ENCODE measurements at regions not wholly inside any gene's neighbourhood (a gene's known extent, or its start where the extent isn't known, plus 50 kb on each side); places are given as distances from the start of the nearest gene placed in this dataset.

DNA sequence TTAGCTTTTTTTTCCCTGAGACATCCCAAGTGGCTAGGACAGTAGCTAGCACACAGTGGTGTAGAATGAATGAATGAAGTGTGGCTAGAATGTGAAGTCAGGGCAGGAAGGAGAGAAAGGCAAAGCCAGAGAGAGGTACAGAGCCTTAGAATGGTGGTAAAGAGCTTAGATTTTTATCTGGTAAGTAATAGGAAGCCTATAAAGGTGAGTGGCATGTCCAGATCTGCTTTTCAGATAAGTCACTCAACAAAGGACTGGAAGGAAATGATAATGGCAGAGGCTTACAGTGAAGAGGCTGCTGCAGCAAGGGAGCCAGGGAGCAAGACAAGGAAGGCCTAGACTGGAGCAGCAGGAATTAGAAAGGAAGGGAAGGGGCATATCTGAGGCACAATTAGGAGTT is 96.0 kb upstream of the PRDM1 start:
- FAIRE-seq: no peak

DNA sequence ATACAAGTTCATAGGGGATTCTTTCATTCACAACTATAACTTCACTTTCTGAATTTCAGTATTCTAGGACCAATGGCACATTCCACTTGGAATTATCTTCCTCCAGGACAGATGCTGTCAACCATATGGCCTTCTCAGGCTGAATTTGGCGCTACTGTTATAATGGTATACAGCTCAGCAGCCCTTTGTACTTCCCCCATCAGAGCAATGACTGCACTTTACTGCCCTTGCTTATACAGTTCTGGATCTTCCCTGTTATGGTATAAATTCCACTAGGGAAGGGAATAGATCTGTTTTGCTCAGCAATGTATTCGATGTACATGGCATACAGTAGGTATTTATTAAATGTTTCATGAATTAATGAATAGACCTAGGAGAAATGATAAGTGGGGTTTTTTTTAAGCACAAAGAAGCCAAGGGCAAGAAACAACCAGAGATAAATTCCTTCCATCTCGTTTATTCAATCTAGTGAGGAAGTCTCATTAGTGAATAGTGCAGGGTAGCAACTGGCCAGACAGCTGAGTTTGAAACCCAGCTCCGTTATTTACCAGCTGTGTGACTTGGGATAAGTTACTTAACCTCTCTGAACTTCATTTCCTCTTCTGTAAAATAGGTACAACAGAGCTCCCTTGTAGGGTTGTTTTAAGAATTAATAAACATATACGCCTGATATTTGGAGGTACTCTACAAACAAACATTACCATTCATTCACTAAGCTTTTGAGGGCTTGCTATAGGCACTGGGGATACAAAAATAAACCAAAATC is 97.1 kb upstream of the PRDM1 start:
- no peak for FAIRE-seq

DNA sequence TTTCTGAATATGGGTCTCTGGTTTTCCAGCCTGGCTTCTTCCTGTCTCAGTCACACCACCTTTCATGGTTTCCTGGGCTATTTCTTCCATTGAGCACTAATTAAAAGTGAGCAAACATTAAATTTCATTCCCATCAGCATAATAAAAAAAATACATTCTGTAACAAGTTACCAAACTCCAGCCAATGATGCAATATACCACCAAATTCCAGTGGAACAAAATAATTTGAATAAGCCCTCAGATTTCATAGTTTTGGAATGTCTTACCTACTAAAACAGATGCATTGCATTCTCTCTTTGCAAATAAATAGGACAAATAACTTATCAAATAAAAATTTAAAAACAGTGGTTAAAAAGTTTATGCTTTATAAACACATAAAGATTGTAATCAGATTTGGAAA is 97.8 kb upstream of the PRDM1 start:
- no peak for FAIRE-seq

DNA sequence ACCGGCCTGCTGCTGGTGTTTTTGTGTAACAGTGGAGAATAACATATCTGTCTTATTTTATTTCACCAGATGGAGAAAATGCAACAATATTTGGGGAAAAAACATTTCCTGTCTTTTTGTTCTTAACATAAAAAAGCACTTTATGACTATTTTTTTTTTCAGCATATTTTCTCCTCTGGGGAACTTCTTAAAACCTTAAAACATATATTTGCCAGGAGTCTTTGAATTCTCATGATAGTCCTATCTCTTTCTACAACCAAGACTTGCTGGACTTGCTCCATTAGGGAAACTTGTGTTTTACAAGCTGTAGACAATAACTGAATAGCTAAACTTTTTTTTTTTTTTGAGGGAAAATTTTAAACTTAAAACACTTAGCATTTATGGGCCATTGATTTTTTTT is 98.6 kb upstream of the PRDM1 start:
- no peak for FAIRE-seq

DNA sequence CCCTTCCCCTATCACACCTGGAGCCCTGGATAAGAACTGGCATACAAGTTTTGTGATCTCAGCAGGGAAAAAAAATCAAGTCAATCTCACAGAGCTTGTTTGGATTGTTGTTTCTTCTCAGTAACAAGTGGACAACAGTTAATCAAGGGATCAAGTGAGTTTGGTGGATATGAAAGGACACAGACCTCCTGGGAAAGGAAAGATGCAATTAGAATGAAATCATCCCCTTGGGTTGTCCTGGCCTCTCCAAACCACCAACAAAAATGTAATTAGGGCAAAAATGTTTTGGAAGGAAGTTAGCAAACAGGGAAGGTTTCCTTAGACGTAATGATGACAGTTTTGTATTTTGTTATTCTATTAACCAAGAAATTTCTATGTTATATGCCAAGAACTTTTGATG is 99.1 kb upstream of the PRDM1 start:
- FAIRE-seq: no peak

DNA sequence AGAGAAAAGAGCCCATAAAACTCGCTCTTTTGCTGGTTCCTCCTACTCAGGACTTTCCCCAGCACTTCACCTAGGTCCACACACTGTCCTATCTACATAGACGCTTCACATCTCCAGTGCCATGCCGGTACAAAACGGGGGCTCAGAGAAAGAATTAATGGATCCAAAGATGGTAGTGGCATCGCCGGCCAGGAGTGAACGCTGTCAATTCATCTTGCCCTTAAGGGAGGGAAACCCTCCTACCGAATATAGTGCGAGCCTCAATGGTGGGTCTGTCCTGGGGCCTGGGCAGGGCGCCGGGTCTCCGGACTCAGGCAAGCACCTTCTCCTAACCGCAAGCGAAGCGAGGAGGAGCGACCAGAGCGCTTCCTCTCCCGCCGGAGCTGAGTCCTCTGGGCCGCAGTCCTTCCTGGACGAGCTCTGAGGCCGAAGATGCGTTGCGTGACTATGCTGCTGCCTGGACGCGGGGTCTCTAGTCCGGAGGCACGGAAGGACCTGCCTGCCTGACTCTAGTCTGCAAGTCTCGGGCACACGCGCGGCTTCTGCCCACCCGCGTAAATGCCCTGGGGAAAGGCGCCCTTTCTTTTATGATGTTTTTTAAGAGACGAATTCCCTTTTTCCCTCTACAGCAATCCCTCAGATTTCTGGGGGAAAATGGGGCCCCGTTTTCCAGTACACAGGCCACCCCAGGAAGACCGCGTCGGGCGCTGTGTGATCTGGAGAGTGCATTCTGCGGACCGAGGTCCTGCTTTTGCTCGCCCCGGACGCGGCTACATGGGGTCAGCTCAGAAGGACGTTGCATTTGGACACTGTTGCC is 100.1 kb upstream of the PRDM1 start:
- FAIRE-seq: no peak

DNA sequence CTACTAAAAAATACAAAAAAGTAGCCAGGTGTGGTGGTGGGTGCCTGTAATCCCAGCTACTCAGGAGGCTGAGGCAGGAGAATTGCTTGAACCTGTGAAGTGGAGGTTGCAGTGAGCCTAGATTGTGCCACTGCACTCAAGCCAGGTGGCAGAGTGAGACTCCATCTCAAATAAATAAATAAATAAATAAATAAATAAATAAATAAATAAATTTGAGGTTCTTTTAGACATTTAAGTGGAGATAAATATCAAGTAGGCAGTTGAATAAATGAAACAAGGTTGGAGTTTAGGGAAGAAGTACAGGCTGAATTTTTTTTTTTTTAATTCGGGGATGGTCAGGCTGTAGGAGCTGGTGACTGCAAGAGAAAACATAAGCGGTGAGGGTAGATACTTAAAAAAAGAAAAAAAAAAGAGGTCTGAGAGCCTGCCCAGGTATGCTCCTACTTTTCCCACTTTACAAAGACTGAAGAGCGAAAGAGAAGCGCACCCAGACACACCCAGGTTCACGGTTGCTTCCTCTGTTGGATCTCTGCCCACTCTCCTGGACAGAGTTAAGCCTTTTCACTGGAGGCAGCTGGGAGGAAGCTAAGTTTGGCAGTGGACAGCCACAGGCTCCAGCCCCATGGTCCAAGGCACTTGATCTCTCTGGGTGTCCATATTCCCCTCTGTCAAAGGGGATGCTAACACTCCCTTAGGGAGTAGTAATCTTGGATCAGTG is 100.9 kb upstream of the PRDM1 start:
- peak; percentile 82 for FAIRE-seq

DNA sequence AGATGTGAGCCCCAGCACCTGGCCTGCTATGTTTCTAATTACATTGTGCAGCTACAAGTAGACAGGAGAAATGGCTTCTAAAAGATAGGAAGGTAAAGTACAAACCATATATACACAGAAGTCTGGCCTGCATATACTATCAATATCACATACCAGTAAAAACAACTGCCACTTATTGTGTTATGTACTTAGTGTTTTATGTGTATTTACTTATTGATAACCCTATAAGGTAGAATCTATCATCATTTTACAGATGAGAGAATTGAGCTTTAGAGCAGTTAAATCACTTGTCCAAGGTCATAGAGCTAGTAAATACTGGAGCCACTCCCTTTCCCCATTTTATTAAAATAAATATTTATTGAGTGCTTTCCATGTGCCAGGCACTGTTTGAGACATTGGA is 102.4 kb upstream of the PRDM1 start:
- FAIRE-seq: no peak

DNA sequence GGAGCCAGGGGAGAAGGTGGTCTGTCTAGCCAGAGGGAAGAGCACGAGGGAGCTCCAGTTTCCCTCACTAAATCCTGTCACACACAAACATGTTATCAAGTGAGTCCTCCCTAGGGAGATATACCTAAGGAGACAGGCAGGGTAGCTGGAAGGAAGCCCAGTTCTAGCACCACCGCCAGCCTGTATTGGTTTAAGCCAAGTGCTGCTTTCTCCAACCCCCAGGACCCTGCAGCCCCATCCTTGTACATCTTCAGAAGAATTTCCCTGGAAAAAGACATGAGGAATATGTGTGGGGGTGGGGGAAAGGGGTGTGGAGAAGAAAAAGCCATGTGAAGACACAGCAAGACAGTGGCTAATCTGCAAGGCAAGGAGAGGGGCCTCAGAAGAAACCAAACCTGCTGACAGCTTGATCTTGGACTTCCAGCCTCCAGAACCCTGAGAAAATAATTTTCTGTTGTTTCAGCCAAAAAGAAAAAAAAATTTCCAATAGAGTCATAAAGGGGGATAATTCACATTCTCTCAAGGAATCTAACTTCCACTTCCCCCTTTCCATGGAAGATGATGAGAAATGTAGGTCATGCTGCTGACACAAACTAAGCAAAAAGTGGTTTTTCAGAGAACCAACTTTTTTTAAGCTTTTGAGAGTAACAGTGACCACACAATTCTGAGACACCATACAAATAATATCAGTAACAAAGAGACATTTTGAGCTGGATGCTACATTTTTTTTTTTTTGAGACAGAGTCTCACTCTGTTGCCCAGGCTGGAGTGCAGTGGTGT is 103.2 kb upstream of the PRDM1 start:
- no peak for FAIRE-seq

DNA sequence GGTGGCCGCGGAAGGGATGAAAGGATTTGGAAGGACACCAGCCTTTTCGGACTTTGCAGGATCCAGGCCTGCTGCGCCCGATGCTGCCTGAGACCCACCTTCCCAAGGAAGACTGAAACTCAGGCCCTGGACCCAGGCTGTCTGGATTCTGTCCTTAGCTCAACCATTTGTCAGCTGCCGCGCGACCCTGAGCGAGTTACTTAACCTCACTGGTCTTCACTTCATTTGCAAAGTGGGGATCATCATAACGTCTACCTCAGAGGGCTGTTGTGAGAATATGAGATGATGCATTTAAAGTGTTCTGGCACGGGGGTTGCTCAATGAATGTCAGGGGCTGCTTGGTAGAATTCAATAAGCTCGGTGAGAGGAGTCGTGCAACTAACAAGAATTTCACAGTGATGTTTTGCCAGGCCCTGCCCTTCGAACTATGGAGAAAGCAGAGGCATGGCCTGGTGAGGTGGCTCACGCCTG is 104.2 kb upstream of the PRDM1 start:
- no peak for FAIRE-seq

DNA sequence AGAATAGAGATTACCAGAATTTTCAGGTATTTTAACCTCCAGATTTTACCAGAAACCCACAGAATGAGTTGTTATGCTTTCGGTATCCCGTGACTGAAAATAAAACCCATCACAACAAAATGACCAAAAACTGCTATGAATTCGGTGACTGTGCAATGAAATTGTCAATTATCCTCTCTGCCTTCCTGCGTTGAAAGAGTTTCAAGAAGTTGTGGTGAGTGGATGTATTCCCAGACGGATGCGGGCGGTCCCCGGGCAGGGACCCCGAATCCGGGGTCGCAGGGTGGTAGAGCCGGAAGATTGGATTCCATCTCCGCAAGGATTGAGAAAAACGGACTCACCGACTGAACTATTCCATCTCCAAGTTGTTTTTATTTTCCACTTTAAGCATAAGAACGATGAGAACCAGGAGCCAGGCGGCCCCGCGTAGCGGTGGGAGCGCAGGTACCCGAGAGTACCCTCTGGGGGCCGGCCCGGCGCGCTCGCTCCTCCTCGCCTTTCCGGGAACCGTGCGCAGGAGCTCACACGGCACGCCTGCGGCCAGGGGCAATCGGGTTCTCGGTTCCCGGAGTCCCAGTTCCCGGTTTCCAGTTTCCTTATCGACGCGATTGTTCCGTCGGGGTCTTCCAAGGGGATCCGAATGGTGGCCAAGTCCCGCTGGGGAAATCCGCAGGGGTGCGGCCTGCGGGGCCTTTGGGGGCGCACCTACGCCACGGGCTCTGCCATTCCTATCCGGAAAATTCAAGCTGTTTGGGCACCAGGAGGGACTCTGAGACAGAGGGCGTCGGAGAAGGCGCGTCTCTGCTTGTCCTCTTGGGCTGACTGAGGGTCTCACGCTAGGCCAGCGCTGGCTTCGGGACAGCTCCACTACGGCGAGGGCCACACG is 104.9 kb upstream of the PRDM1 start:
- FAIRE-seq: no peak

DNA sequence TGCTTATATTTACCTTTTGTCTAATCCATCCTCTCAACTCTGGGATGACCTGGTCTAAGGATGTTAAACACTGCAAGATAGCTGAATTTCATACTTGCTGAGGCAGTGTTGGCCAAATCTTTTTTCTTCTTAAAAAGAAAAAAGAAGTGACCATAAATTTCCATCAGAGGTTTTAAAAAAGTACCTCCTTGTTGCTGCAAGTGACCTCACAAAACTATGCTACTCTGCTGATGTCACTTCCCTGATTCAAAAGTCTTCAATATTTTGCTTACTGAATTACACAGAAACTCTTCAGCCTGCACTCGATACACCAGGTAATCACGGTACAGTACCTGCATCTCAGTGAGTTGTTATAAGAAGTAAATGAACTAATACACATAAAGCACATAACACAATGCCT is 107.2 kb upstream of the PRDM1 start:
- no peak for FAIRE-seq

DNA sequence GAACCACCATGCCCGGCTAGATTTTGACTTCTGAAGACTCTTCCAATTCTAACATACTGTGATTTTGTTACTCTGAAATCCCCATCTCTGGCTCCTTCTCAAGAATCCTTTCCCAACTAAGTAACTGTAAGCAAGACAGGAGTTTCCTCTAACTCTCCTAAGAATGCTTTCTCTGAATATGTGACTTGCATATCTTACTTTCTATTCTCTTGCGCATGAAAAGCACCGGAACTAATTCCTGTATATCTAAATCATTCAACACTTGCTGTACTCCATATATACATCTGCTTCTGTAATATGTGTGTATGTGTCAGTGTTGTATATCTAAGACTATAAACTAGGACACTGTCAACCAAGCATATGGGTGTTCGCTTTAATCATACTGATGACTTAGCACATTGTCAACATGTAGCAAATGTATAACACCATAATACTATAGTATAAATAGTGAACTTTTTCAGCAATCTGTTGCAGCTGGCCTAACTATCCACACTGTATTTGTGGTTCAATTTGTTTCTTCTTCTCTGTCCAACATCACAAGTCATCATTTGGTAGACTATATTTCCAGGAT is 108.1 kb upstream of the PRDM1 start:
- no peak for FAIRE-seq

DNA sequence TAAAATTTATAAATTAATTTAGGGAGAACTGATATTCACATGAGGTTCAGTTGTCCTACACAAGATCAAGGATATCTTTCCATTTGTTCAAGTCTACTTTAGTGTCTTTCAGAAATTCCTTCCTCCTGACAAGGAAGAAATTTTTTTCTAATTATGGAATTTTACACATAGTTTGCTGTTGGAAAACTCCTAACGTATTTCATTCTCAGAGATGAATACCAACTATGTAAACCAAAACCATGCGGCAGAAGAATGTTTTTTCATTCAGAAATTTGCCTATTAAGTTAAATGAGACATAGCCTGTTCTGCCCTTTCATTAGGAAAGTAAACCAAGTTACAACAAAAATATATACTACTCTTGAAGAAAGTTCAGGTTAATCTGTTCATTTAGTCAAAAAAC is 111.2 kb upstream of the PRDM1 start:
- no peak for FAIRE-seq

DNA sequence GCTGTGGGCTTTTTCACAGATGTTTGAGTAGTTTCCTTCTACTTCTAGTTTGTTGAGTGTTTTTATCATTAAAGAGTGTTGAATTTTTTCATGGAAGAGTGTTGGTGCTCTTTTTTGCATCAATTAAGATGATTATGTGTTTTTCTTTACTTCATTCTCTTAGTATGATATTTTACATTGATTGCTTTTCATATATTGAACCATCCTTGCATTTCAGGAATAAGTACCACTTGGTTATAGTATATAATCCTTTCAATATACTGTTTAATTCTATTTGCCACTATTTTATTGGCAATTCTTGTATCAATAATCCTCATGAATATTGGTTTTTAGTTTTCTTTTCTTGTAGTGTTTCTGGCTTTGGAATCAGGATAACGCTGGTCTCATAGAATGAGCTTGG is 113.7 kb upstream of the PRDM1 start:
- no peak for FAIRE-seq

DNA sequence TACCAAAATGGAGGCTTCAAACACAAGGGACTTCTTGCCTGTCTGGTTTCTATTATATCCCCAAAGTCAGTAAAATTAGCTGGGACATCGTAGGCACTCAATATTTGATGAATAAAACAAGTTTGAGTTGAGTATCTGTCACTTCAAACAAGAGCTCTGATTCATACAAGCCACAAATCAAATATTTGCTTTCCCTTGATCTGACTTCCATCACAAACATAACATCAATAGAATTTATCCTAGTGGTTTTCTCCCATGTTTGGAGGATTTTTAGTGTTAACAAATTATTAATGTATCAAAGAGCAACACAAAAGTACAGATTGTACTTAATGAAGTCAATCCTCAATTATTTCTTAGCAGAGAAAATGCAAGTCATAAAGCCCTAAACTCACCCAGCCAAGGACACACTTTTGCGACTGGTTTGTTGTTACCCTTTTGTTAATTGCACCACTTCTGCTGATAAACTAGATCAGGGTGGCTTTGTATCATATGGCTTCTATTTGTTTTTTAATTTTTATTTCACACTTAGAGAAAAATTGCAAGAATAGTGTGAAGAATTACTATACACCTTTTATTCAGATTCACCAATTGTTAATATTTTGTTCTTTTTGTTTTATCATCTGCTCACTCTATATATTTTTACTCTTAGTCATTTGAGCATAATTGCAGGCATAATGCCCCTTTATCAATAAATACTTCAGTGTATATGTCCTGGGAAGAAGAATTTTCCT is 117.4 kb upstream of the PRDM1 start:
- no peak for FAIRE-seq

DNA sequence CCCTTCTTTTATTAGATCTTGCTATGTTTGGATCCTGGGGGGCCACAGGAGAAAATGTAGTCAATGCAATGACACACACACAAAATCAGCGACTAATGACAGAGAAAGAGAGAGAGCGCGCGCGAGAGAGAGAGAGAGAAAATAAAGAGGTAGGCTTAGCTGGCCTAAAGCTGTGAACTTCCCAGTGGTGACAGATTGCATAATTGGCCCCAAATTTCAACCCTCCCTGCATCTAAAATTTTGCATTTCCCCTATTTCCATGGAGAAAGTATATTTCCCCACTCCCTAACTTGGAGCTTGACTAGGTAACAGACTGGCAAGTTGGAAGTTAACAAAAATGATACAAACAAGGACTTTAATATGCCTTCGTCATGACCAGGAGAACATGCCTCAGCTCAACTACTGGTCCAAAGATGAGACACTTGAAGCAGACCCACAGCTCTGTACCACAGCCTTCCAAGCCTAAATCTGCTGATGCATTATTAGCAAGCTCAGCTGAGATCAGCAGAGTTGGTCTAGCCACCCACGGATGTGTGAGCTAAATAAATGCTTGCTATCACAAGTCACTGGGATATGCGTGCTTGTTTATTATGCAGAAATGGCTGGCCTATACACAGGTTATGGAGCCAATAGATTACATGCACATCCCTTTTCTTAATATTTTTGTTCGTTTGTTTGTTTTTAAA is 118.1 kb upstream of the PRDM1 start:
- no peak for FAIRE-seq

DNA sequence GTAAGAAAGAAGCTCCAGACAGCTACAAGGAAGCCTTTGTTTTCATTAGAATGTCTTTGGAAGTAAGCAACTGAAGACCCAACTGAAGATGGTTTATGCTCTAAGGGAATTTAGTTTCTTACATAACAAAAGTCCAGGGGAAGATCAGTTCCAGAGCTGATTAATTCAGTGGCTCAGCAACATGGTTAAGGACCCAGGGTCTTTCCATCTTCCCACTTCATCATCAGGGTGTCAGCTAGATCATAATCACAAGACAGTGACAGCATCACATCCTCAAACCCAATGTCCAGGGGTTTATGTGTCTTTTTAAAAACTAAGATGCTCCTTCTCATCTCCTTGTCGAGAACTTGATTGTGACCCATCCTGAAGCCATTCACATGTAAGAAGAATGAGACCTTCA is 119.7 kb upstream of the PRDM1 start:
- FAIRE-seq: no peak

DNA sequence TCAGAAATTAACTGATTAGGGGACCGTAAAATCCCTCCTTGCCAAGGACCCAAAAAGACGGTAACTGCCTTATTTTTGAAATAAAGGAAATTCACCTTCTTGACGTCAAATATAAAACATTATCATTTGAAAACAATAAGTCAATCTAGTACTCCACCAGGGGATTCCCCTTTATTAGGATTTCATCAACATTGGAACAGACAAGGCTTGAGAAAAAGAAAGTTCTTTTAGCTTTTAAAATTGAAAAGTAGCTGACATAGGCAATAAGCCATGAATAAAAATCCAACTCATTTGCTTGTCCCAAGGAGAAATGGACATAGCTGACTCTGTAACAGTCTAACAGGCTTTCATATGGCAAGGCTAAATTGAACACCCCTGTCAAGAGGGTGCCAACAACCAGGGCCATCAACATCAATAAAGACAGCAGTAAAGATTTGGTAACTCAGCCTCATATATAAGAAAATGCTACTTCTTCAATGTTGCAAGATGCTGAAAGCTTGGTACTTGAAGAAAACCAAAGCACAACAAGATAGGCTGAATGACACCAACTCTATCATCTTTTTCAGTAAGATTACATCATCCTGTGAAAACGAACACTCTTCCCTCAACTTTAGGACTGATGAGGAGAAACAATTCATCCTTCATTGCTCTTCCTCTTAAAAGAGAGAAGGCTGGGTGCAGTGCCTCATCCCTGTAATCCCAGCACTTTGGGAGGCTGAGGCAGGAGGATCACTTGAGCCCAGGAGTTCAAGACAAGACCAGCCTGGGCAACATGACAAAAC is 121.0 kb upstream of the PRDM1 start:
- FAIRE-seq: no peak
